IMR-90 (cell line): ENCODE measurements at regions not wholly inside any gene's neighbourhood (a gene's known extent, or its start where the extent isn't known, plus 50 kb on each side); places are given as distances from the start of the nearest gene placed in this dataset.

ENCODE experiments used
- ATAC-seq: fragments of 200-7000 bp; cut with Tn5 transposase; 2 replicates; pipeline ENCODE4 v1.9.1; 2020; ENCODE audit warnings: low read depth, mild to moderate bottlenecking, moderate library complexity
- BruUV-seq: library from RNA; stranded (reverse); fragments of 400-500 nt; replicated peaks from 2 replicates; lab custom pipeline; 2021; lab: Mats Ljungman, UMichigan
- CTCF ChIA-PET: fragments of 300-600 bp; formaldehyde crosslinking; extraction: SDS; loops from one replicate; lab custom pipeline; 2021; ENCODE audit warnings: antibody characterized with exemption; lab: Yijun Ruan, JAX
- POLR2A ChIA-PET: fragments of 300-600 bp; sonication (Branson Sonifier 250); formaldehyde crosslinking; loops from one replicate; lab custom pipeline; 2022; ENCODE audit warnings: antibody characterized with exemption; ENCODE audit not compliant: unreplicated experiment; lab: Charles Lee
- DNase-seq: peaks from one replicate; pipeline ENCODE4 v3.0.0; 2013
- H2AFZ ChIP-seq: replicated peaks from 2 replicates; pipeline ENCODE3; 2013; ENCODE audit warnings: low read length, mild to moderate bottlenecking; ENCODE audit not compliant: poor library complexity
- H2AK5ac ChIP-seq: 2 replicates; pipeline ENCODE4 v1.6.1; 2013; ENCODE audit warnings: low read depth, low read length, inconsistent platforms
- H2AK9ac ChIP-seq: replicated peaks from 2 replicates; pipeline ENCODE3; 2013; ENCODE audit warnings: mild to moderate bottlenecking, low read depth, low read length, moderate library complexity; ENCODE audit not compliant: poor library complexity
- H2BK120ac ChIP-seq: 2 replicates; pipeline ENCODE4 v1.6.1; 2013; ENCODE audit warnings: low read depth, low read length, inconsistent platforms
- H2BK15ac ChIP-seq: 3 replicates; pipeline ENCODE4 v1.6.1; 2013; ENCODE audit warnings: low read depth, low read length, inconsistent platforms
- H2BK20ac ChIP-seq: 2 replicates; pipeline ENCODE4 v1.6.1; 2013; ENCODE audit warnings: low read depth, mild to moderate bottlenecking, inconsistent platforms, low read length, moderate library complexity
- H2BK5ac ChIP-seq: 2 replicates; pipeline ENCODE4 v1.6.1; 2013; ENCODE audit warnings: mild to moderate bottlenecking, low read depth, low read length, inconsistent platforms; ENCODE audit not compliant: poor library complexity, severe bottlenecking
- H3K14ac ChIP-seq: replicated peaks from 2 replicates; pipeline ENCODE4 v1.6.1; 2013; ENCODE audit warnings: low read depth, low read length, inconsistent platforms
- H3K18ac ChIP-seq: 2 replicates; pipeline ENCODE4 v1.6.1; 2013; ENCODE audit warnings: low read depth, low read length, control low read depth
- H3K23ac ChIP-seq: 2 replicates; pipeline ENCODE4 v1.6.1; 2013; ENCODE audit warnings: low read depth, low read length, inconsistent platforms
- H3K27ac ChIP-seq: 2 replicates; pipeline ENCODE4 v1.5.1; 2013; ENCODE audit warnings: mild to moderate bottlenecking, control low read depth, low read length; ENCODE audit not compliant: insufficient read depth
- H3K27me3 ChIP-seq: 2 replicates; pipeline ENCODE4 v1.6.1; 2013; ENCODE audit warnings: low read length; ENCODE audit not compliant: control insufficient read depth, insufficient read depth
- H3K36me3 ChIP-seq: 2 replicates; pipeline ENCODE4 v1.6.1; 2013; ENCODE audit warnings: low read length, mixed read lengths; ENCODE audit not compliant: control insufficient read depth, insufficient read depth
- H3K4ac ChIP-seq: 2 replicates; pipeline ENCODE4 v1.6.1; 2013; ENCODE audit warnings: low read depth, low read length, inconsistent platforms
- H3K4me1 ChIP-seq: 2 replicates; pipeline ENCODE4 v1.6.1; 2013; ENCODE audit warnings: low read length, mixed read lengths; ENCODE audit not compliant: control insufficient read depth, insufficient read depth
- H3K4me2 ChIP-seq: 2 replicates; pipeline ENCODE4 v1.6.1; 2013; ENCODE audit warnings: low read depth, mild to moderate bottlenecking, control low read depth, low read length, moderate library complexity
- H3K4me3 ChIP-seq: 2 replicates; pipeline ENCODE4 v1.5.1; 2013; ENCODE audit warnings: low read depth, mild to moderate bottlenecking, control low read depth, low read length, moderate library complexity; ENCODE audit not compliant: insufficient read depth
- H3K56ac ChIP-seq: 2 replicates; pipeline ENCODE4 v1.6.1; 2013; ENCODE audit warnings: low read length, inconsistent platforms; ENCODE audit not compliant: insufficient read depth; ENCODE audit errors: extremely low read depth
- H3K79me1 ChIP-seq, 2 experiments: 2 replicates each; pipeline ENCODE4 v1.6.1; 2013; ENCODE audit warnings: low read length in 2 of 2, inconsistent platforms in 1 of 2, low read depth in 1 of 2
- H3K9ac ChIP-seq: 2 replicates; pipeline ENCODE4 v1.6.1; 2013; ENCODE audit warnings: low read depth, low read length, control low read depth
- H3K9me1 ChIP-seq: 2 replicates; pipeline ENCODE4 v1.6.1; 2013; ENCODE audit warnings: low read length, inconsistent platforms; ENCODE audit not compliant: insufficient read depth
- H3K9me3 ChIP-seq: 2 replicates; pipeline ENCODE4 v1.6.1; 2013; ENCODE audit warnings: low read length; ENCODE audit not compliant: control insufficient read depth, insufficient read depth
- H4K20me1 ChIP-seq: 2 replicates; pipeline ENCODE4 v1.6.1; 2013; ENCODE audit warnings: low read length, inconsistent platforms; ENCODE audit not compliant: insufficient read depth
- H4K5ac ChIP-seq: 2 replicates; pipeline ENCODE4 v1.6.1; 2013; ENCODE audit warnings: mild to moderate bottlenecking, low read depth, low read length, control low read depth
- H4K8ac ChIP-seq, 2 experiments: 2 replicates each; pipeline ENCODE4 v1.6.1; 2013; ENCODE audit warnings: low read depth in 2 of 2, low read length in 2 of 2, control low read depth in 1 of 2, inconsistent platforms in 1 of 2
- H4K91ac ChIP-seq: 2 replicates; pipeline ENCODE4 v1.6.1; 2013; ENCODE audit warnings: low read depth, low read length, inconsistent platforms; ENCODE audit not compliant: insufficient read depth
- SMC3 ChIP-seq: fragments of 150-350 bp; IDR thresholded peaks from 2 replicates; pipeline ENCODE4 v1.6.1; 2016; ENCODE audit warnings: low read depth, mild to moderate bottlenecking, antibody characterized with exemption, low read length, moderate library complexity
- WGBS, 2 experiments: methylation state at CpG; one replicate each; pipeline versions ENCODE4 v1.1.5 to v1.1.7; 2013; ENCODE audit warnings: missing lambda C conversion rate in 2 of 2; ENCODE audit not compliant: insufficient read length in 1 of 2; ENCODE audit errors: extremely low coverage in 2 of 2; 5-methylcytosine and 5-hydroxymethylcytosine counted together
- dilution Hi-C: fragments of 300-500 bp; cut with HindIII; formaldehyde crosslinking; loops from one replicate; pipeline ENCODE4 v1.14.3; 2018; ENCODE audit warnings: low sequenced_read_pairs; ENCODE audit not compliant: unreplicated experiment
- in situ Hi-C: fragments of 300-500 bp; cut with MboI; formaldehyde crosslinking; loops from 3 replicates; pipeline ENCODE4 v1.14.3; 2019; ENCODE audit warnings: low sequenced_read_pairs, inconsistent platforms, mixed read lengths
- intact Hi-C: fragments of 100-400 bp; cut with micrococcal nuclease; formaldehyde crosslinking; loops from 2 replicates; pipeline ENCODE4 v1.10.0; 2022

DNA sequence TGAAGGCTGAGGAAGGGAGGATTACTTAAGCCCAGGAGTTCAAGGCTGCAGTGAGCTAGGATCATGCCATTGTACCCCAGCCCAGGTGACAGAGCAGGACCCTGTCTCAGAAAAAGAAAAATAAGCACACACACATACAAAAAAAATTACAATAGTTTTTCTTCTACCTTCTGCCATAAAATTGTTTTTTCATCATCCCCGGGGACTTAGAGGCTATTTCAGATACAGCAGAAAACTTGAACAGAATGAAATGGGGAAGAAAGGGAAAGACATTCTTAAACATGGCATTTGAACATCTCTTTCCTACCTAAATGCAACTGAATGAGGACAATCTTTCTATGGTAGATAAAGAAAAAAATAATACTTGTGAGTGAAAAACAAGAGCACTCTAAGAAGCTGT is 109.1 kb downstream of the KCTD12 start:
- intact Hi-C loops: loop anchor here (2.0 kb wide), 1 partner anchor 60 kb away; no protein-coding TSS in a partner anchor
- no TSS peak for BruUV-seq
- no peak overlapping the region for H2BK120ac ChIP-seq
- dilution Hi-C loops: no loop called here
- H4K8ac ChIP-seq: no peak overlapping the region
- no peaks in the 10 kb centered on the region for H3K27me3 ChIP-seq
- no peak overlapping the region for H3K4me3 ChIP-seq
- no peak overlapping the region for H3K27ac ChIP-seq
- no CpG with 5 or more reads among the region's 1 CpG for WGBS, 2 experiments
- H2BK5ac ChIP-seq: no peak overlapping the region
- no peak overlapping the region for H2AK5ac ChIP-seq
- H2BK20ac ChIP-seq: no peak overlapping the region
- H3K14ac ChIP-seq: no peak overlapping the region
- no peak overlapping the region for H4K5ac ChIP-seq
- H3K4me1 ChIP-seq: peaks cover 3% of the 10 kb centered on the region; the same call in 1 of the 2 replicates
- H3K23ac ChIP-seq: no peak overlapping the region
- no peak overlapping the region for H4K91ac ChIP-seq
- POLR2A ChIA-PET: no interaction called here
- no peaks in the 10 kb centered on the region for H3K79me1 ChIP-seq
- no peak for TF ChIP-seq SMC3
- H3K56ac ChIP-seq: no peak overlapping the region
- no peak overlapping the region for H2AFZ ChIP-seq
- ATAC-seq (no peak), DNase-seq (no peak)
- no peak overlapping the region for H3K4ac ChIP-seq
- H3K9ac ChIP-seq: no peak overlapping the region
- CTCF ChIA-PET: no interaction called here
- H4K20me1 ChIP-seq: no peaks in the 10 kb centered on the region
- H3K18ac ChIP-seq: peak overlapping the region; percentile 56; the same call in 1 of the 2 replicates
- no peaks in the 10 kb centered on the region for H3K9me3 ChIP-seq
- H2AK9ac ChIP-seq: no peak overlapping the region
- H3K9me1 ChIP-seq: no peaks in the 10 kb centered on the region
- in situ Hi-C loops: no loop called here
- H2BK15ac ChIP-seq: no peak overlapping the region
- H3K36me3 ChIP-seq: no peaks in the 10 kb centered on the region
- no peak overlapping the region for H3K4me2 ChIP-seq
